ENCODE measurements at regions not wholly inside any gene's neighbourhood (a gene's known extent, or its start where the extent isn't known, plus 50 kb on each side); places are given as distances from the start of the nearest gene placed in this dataset.

DNA sequence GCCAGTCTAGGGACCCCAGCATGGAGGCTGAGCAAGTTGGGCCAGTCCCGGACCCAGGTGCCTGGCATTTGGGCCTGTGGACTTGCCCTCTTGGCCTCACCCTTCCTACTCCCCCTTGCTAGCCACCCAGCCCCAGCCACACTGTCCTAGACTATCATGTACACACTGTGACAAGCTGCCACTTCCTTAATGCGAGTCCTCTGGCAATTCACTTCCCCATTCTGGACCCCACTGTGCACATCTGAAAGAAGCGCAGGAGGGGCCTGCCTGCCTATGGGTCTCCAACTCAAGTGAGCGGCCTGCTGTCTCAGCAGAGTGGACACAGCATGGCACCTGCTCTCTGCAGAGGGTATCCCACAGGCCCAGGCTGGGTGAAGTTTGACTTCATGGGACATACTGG is 68.5 kb upstream of the LMO1 start:
- H3K9me2 ChIP-seq (replicated peaks; ENCODE audit: insufficient read depth, low read length) = no peaks in the 10 kb centered on the region
- no peaks in the 10 kb centered on the region for H4K20me1 ChIP-seq (ENCODE audit: low read depth, low read length)
- no peaks in the 10 kb centered on the region for H3F3A ChIP-seq (ENCODE audit: insufficient read depth)
- no peak for TF ChIP-seq EZH2phosphoT487 (conservative IDR thresholded peaks at IDR 0.05; ENCODE audit: low read length)
- TF ChIP-seq, protein P1, sequence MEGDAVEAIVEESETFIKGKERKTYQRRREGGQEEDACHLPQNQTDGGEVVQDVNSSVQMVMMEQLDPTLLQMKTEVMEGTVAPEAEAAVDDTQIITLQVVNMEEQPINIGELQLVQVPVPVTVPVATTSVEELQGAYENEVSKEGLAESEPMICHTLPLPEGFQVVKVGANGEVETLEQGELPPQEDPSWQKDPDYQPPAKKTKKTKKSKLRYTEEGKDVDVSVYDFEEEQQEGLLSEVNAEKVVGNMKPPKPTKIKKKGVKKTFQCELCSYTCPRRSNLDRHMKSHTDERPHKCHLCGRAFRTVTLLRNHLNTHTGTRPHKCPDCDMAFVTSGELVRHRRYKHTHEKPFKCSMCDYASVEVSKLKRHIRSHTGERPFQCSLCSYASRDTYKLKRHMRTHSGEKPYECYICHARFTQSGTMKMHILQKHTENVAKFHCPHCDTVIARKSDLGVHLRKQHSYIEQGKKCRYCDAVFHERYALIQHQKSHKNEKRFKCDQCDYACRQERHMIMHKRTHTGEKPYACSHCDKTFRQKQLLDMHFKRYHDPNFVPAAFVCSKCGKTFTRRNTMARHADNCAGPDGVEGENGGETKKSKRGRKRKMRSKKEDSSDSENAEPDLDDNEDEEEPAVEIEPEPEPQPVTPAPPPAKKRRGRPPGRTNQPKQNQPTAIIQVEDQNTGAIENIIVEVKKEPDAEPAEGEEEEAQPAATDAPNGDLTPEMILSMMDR (IDR thresholded peaks at IDR 0.05; ENCODE audit: insufficient read depth, low read length, poor library complexity, severe bottlenecking) = no peak
- H3K4me3 ChIP-seq (ENCODE audit: insufficient read depth, low read length, poor library complexity, severe bottlenecking) = no peak overlapping the region
- H3K27me3 ChIP-seq (ENCODE audit: low read length) = no peaks in the 10 kb centered on the region
- no peaks in the 10 kb centered on the region for H3K79me2 ChIP-seq (ENCODE audit: insufficient read depth, low read length)
- no peak overlapping the region for H3K9ac ChIP-seq (ENCODE audit: low read length)
- H3K4me2 ChIP-seq (ENCODE audit: low read depth, low read length, poor library complexity, severe bottlenecking) = no peak overlapping the region
- H3K36me3 ChIP-seq (ENCODE audit: low read length) = no peaks in the 10 kb centered on the region
- no peaks in the 10 kb centered on the region for H3K9me3 ChIP-seq (ENCODE audit: insufficient read depth, low read length)
- no peak overlapping the region for H2AFZ ChIP-seq (ENCODE audit: low read depth, low read length, severe bottlenecking)
- no peak overlapping the region for H3K27ac ChIP-seq (ENCODE audit: low read depth, low read length)

GRCh38 chr11:8331767-8332166 is 68.1 kb upstream of the LMO1 start:
- Histone ChIP-seq H2AFZ (ENCODE audit: low read depth, low read length, severe bottlenecking) (no peak overlapping the region), H4K20me1 (ENCODE audit: low read depth, low read length) (no peaks in the 10 kb centered on the region), H3K36me3 (ENCODE audit: low read length) (no peaks in the 10 kb centered on the region), H3K27me3 (ENCODE audit: low read length) (no peaks in the 10 kb centered on the region), H3F3A (ENCODE audit: insufficient read depth) (no peaks in the 10 kb centered on the region), H3K4me3 (ENCODE audit: insufficient read depth, low read length, poor library complexity, severe bottlenecking) (no peak overlapping the region), H3K79me2 (ENCODE audit: insufficient read depth, low read length) (no peaks in the 10 kb centered on the region), H3K4me2 (ENCODE audit: low read depth, low read length, poor library complexity, severe bottlenecking) (no peak overlapping the region), H3K9me3 (ENCODE audit: insufficient read depth, low read length) (no peaks in the 10 kb centered on the region), H3K9ac (ENCODE audit: low read length) (no peak overlapping the region), H3K9me2 (replicated peaks; ENCODE audit: insufficient read depth, low read length) (no peaks in the 10 kb centered on the region), H3K27ac (ENCODE audit: low read depth, low read length) (no peak overlapping the region)
- no peak for TF ChIP-seq EZH2phosphoT487 (conservative IDR thresholded peaks at IDR 0.05; ENCODE audit: low read length)

DNA sequence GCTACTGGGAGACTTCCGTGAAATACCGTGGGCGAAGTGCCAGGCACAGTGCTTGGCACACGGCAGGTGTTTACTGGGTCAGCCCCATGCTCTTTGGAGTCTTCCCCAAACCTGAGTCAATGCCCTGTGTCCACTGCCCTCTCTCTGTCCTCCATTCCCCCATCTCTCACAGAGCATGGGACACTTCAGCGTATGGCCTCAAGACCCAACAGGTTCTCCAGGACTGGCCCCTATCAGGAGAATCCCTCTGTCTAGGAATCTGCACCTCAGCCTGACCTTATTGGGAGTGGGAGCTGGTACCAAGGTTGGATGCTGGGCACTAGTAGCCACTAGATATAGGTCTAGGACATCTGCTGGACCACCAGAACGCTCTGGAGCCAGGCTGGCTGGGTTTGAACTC is 67.2 kb upstream of the LMO1 start:
- H4K20me1 ChIP-seq (ENCODE audit: low read depth, low read length) = no peaks in the 10 kb centered on the region
- no peak overlapping the region for H3K4me3 ChIP-seq (ENCODE audit: insufficient read depth, low read length, poor library complexity, severe bottlenecking)
- H3K79me2 ChIP-seq (ENCODE audit: insufficient read depth, low read length) = no peaks in the 10 kb centered on the region
- H3K9me3 ChIP-seq (ENCODE audit: insufficient read depth, low read length) = no peaks in the 10 kb centered on the region
- no peak for TF ChIP-seq EZH2phosphoT487 (conservative IDR thresholded peaks at IDR 0.05; ENCODE audit: low read length)
- TF ChIP-seq, protein P1 (IDR thresholded peaks at IDR 0.05; ENCODE audit: insufficient read depth, low read length, poor library complexity, severe bottlenecking) = no peak
- H3K27ac ChIP-seq (ENCODE audit: low read depth, low read length) = no peak overlapping the region
- no peak overlapping the region for H3K9ac ChIP-seq (ENCODE audit: low read length)
- H3F3A ChIP-seq (ENCODE audit: insufficient read depth) = no peaks in the 10 kb centered on the region
- no peaks in the 10 kb centered on the region for H3K36me3 ChIP-seq (ENCODE audit: low read length)
- H3K4me2 ChIP-seq (ENCODE audit: low read depth, low read length, poor library complexity, severe bottlenecking) = no peak overlapping the region
- no peaks in the 10 kb centered on the region for H3K9me2 ChIP-seq (replicated peaks; ENCODE audit: insufficient read depth, low read length)
- no peaks in the 10 kb centered on the region for H3K27me3 ChIP-seq (ENCODE audit: low read length)
- H2AFZ ChIP-seq (ENCODE audit: low read depth, low read length, severe bottlenecking) = no peak overlapping the region

DNA sequence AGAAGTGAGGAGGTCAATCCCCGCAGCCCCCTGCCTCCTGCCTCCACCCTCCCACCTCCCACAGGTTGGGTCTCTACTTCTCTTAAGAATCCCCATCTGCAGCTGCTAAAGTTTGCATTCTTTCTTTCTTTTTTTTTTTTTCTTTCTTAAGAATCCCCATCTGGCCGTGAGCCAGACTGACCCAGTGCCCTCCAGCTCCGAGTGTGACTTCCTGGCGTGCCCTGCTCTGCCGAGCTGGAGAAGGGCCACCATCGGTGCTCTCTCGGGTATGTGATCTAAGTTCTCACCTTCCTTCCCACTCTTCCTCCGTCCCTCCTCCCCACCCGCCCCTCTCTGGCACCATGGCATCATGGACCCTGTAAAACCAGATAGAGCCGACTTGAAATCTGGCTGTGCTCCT is 66.7 kb upstream of the LMO1 start:
- H3K36me3 ChIP-seq (ENCODE audit: low read length) = no peaks in the 10 kb centered on the region
- H3K9me2 ChIP-seq (replicated peaks; ENCODE audit: insufficient read depth, low read length) = no peaks in the 10 kb centered on the region
- no peaks in the 10 kb centered on the region for H3F3A ChIP-seq (ENCODE audit: insufficient read depth)
- no peak overlapping the region for H3K4me3 ChIP-seq (ENCODE audit: insufficient read depth, low read length, poor library complexity, severe bottlenecking)
- H3K4me2 ChIP-seq (ENCODE audit: low read depth, low read length, poor library complexity, severe bottlenecking) = no peak overlapping the region
- H3K9ac ChIP-seq (ENCODE audit: low read length) = no peak overlapping the region
- H3K27ac ChIP-seq (ENCODE audit: low read depth, low read length) = no peak overlapping the region
- H3K9me3 ChIP-seq (ENCODE audit: insufficient read depth, low read length) = no peaks in the 10 kb centered on the region
- H4K20me1 ChIP-seq (ENCODE audit: low read depth, low read length) = no peaks in the 10 kb centered on the region
- H3K27me3 ChIP-seq (ENCODE audit: low read length) = no peaks in the 10 kb centered on the region
- H3K79me2 ChIP-seq (ENCODE audit: insufficient read depth, low read length) = no peaks in the 10 kb centered on the region
- H2AFZ ChIP-seq (ENCODE audit: low read depth, low read length, severe bottlenecking) = no peak overlapping the region
- TF ChIP-seq EZH2phosphoT487 (conservative IDR thresholded peaks at IDR 0.05; ENCODE audit: low read length) = no peak
- TF ChIP-seq, protein P1 (IDR thresholded peaks at IDR 0.05; ENCODE audit: insufficient read depth, low read length, poor library complexity, severe bottlenecking) = no peak
